ENCODE measurements at regions not wholly inside any gene's neighbourhood (a gene's known extent, or its start where the extent isn't known, plus 50 kb on each side); places are given as distances from the start of the nearest gene placed in this dataset.

- DNase-seq (ENCODE audit: insufficient read length, low spot score) (no peak), FAIRE-seq (no peak)
- TF ChIP-seq CTCF (IDR thresholded peaks at IDR 0.05; ENCODE audit: insufficient read depth, missing control alignments), result no peak
These were observed 78.5 kb downstream of the DOP1B start for GRCh38 chr21:36235058-36235582.

- DNase-seq (ENCODE audit: insufficient read length, low spot score) (no peak), FAIRE-seq (no peak)
- TF ChIP-seq CTCF (IDR thresholded peaks at IDR 0.05; ENCODE audit: insufficient read depth, missing control alignments), result no peak
These were observed 79.6 kb downstream of the DOP1B start for GRCh38 chr21:36236052-36236730.

GRCh38 chr21:36237441-36237840 is 80.8 kb downstream of the DOP1B start:
- DNase-seq (ENCODE audit: insufficient read length, low spot score) (no peak), FAIRE-seq (no peak)
- TF ChIP-seq CTCF (IDR thresholded peaks at IDR 0.05; ENCODE audit: insufficient read depth, missing control alignments), result no peak

- FAIRE-seq, result no peak
- no peak for TF ChIP-seq CTCF (IDR thresholded peaks at IDR 0.05; ENCODE audit: insufficient read depth, missing control alignments)
- no peak for DNase-seq (ENCODE audit: insufficient read length, low spot score)
These were observed 80.4 kb upstream of the MORC3 start for GRCh38 chr21:36239585-36239984.

GRCh38 chr21:36241717-36242116 is 78.3 kb upstream of the MORC3 start:
- no peak for TF ChIP-seq CTCF (IDR thresholded peaks at IDR 0.05; ENCODE audit: insufficient read depth, missing control alignments)
- FAIRE-seq (no peak), DNase-seq (ENCODE audit: insufficient read length, low spot score) (no peak)

GRCh38 chr21:36245115-36245514 is 74.9 kb upstream of the MORC3 start:
- no peak for TF ChIP-seq CTCF (IDR thresholded peaks at IDR 0.05; ENCODE audit: insufficient read depth, missing control alignments)
- no peak for DNase-seq (ENCODE audit: insufficient read length, low spot score)
- no peak for FAIRE-seq

GRCh38 chr21:36245649-36246048 is 74.3 kb upstream of the MORC3 start:
- DNase-seq (ENCODE audit: insufficient read length, low spot score) (no peak), FAIRE-seq (no peak)
- TF ChIP-seq CTCF (IDR thresholded peaks at IDR 0.05; ENCODE audit: insufficient read depth, missing control alignments), result no peak

Data from D721Med (cell line).